Endothelial cell of umbilical vein (primary cell): ENCODE measurements at regions not wholly inside any gene's neighbourhood (a gene's known extent, or its start where the extent isn't known, plus 50 kb on each side); places are given as distances from the start of the nearest gene placed in this dataset.

ENCODE experiments used
- EZH2 ChIP-seq: IDR thresholded peaks from 2 replicates; pipeline ENCODE4 v1.6.1; 2012; ENCODE audit warnings: borderline replicate concordance, low read depth, mild to moderate bottlenecking, moderate library complexity, low read length, inconsistent platforms; ENCODE audit not compliant: severe bottlenecking
- FOS ChIP-seq: IDR thresholded peaks from 2 replicates; pipeline ENCODE4 v1.6.1; 2011; ENCODE audit warnings: mild to moderate bottlenecking, low read length, moderate library complexity, borderline replicate concordance; ENCODE audit not compliant: insufficient read depth
- JUN ChIP-seq: IDR thresholded peaks from 2 replicates; pipeline ENCODE4 v1.6.1; 2011; ENCODE audit warnings: borderline replicate concordance, low read depth; ENCODE audit not compliant: insufficient read length, insufficient read depth
- MYC ChIP-seq: IDR thresholded peaks from one replicate; pipeline ENCODE4 v1.6.1; 2011; ENCODE audit warnings: mild to moderate bottlenecking, low read depth, low read length
- POLR2A ChIP-seq: IDR thresholded peaks from 2 replicates; pipeline ENCODE4 v1.6.1; 2012; ENCODE audit warnings: low read depth, mild to moderate bottlenecking, control low read depth, low read length
- POLR2AphosphoS5 ChIP-seq: IDR thresholded peaks from 2 replicates; pipeline ENCODE4 v1.6.1; 2012; ENCODE audit warnings: low read depth, mild to moderate bottlenecking, control low read depth, low read length, moderate library complexity; ENCODE audit not compliant: insufficient read depth
- TF ChIP-seq, protein P1 (sequence below), 2 donors: IDR thresholded peaks; 1 replicate in 1 of 2; 2 replicates in 1 of 2; pipeline ENCODE4 v1.5.1; 2011; ENCODE audit warnings: low read length in 2 of 2, mild to moderate bottlenecking in 2 of 2, moderate library complexity in 2 of 2, control low read depth in 1 of 2, inconsistent platforms in 1 of 2, low read depth in 1 of 2; ENCODE audit not compliant: insufficient read depth in 1 of 2; ENCODE audit errors: extremely low read depth in 1 of 2
- TF ChIP-seq, protein P2 (sequence below): IDR thresholded peaks from 2 replicates; pipeline ENCODE4 v1.6.1; 2011; ENCODE audit not compliant: insufficient read depth, insufficient read length

DNA sequence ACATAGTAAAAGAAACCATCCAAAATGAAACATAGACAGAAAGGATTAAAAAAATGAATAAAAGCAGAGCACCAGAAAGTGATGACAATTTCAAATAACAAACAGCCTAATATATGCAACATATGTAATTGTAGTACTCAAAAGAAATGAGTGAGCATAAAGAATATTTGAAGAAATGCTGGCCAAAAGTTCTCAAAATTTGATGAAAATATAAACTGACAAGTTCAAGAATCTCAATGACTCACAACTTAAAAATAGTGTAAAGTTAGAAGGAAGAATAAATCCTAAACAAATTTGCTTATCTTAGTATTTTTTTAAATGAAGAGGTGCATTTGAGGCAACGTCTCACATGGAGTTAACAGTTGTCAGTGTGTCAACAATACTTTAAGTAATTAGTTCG is 498.9 kb downstream of the SLC6A15 start:
- TF ChIP-seq MYC = no peak
- TF ChIP-seq, protein P1, sequence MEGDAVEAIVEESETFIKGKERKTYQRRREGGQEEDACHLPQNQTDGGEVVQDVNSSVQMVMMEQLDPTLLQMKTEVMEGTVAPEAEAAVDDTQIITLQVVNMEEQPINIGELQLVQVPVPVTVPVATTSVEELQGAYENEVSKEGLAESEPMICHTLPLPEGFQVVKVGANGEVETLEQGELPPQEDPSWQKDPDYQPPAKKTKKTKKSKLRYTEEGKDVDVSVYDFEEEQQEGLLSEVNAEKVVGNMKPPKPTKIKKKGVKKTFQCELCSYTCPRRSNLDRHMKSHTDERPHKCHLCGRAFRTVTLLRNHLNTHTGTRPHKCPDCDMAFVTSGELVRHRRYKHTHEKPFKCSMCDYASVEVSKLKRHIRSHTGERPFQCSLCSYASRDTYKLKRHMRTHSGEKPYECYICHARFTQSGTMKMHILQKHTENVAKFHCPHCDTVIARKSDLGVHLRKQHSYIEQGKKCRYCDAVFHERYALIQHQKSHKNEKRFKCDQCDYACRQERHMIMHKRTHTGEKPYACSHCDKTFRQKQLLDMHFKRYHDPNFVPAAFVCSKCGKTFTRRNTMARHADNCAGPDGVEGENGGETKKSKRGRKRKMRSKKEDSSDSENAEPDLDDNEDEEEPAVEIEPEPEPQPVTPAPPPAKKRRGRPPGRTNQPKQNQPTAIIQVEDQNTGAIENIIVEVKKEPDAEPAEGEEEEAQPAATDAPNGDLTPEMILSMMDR (IDR thresholded peaks at IDR 0.05; ENCODE audit: extremely low read depth in 1 of 2, insufficient read depth in 1 of 2, low read depth in 1 of 2, low read length in 2 of 2) = no peak
- no peak for TF ChIP-seq JUN
- TF ChIP-seq POLR2AphosphoS5 = no peak
- TF ChIP-seq POLR2A = no peak
- no peak for TF ChIP-seq EZH2
- TF ChIP-seq, protein P2, sequence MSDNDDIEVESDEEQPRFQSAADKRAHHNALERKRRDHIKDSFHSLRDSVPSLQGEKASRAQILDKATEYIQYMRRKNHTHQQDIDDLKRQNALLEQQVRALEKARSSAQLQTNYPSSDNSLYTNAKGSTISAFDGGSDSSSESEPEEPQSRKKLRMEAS = no peak
- no peak for TF ChIP-seq FOS
